GM12878 (cell line): ENCODE measurements at regions not wholly inside any gene's neighbourhood (a gene's known extent, or its start where the extent isn't known, plus 50 kb on each side); places are given as distances from the start of the nearest gene placed in this dataset.

Experiments used
- ATAC-seq: fragments of 200-7000 bp; cut with Tn5 transposase; 3 replicates; pipeline ENCODE4 v1.9.1; 2020; ENCODE audit warnings: mild to moderate bottlenecking, moderate library complexity
- BruUV-seq: library from RNA; stranded (reverse); fragments of 400-500 nt; replicated peaks from 2 replicates; lab custom pipeline; 2021; lab: Mats Ljungman, UMichigan
- CTCF ChIA-PET: fragments of 300-600 bp; sonication (Branson Sonifier 250); formaldehyde crosslinking; extraction: SDS; loops from one replicate; lab custom pipeline; 2021; ENCODE audit warnings: inconsistent platforms; lab: Yijun Ruan, JAX
- POLR2A ChIA-PET: fragments of 350-600 bp; formaldehyde crosslinking; extraction: SDS; loops from one replicate; lab custom pipeline; 2021; ENCODE audit warnings: inconsistent platforms; lab: Charles Lee
- RAD21 ChIA-PET: fragments of 300-600 bp; sonication (Branson Sonifier 250); formaldehyde crosslinking; loops from one replicate; lab custom pipeline; 2023; ENCODE audit warnings: antibody characterized with exemption; ENCODE audit not compliant: unreplicated experiment; lab: Charles Lee
- SMC1A ChIA-PET: fragments of 300-600 bp; sonication (Branson Sonifier 250); formaldehyde crosslinking; loops from one replicate; lab custom pipeline; 2023; ENCODE audit not compliant: unreplicated experiment, uncharacterized antibody; lab: Charles Lee
- DNase-seq: peaks from one replicate; pipeline ENCODE4 v3.0.0-alpha.2; 2011; ENCODE audit warnings: low read depth, low spot score
- FAIRE-seq: peaks from 3 replicates; lab custom pipeline; 2011; peaks lifted over from hg19 to GRCh38; lab: Jason Lieb, UNC
- H2AFZ ChIP-seq: 2 replicates; pipeline ENCODE4 v1.6.0; 2011; ENCODE audit warnings: low read depth, low read length, control low read depth; ENCODE audit not compliant: control insufficient read depth
- H3K27ac ChIP-seq: 2 replicates; pipeline ENCODE4 v1.5.1; 2011; ENCODE audit warnings: control low read depth; ENCODE audit not compliant: control insufficient read depth, insufficient read depth
- H3K27me3 ChIP-seq, 2 experiments: replicated peaks in 1 of 2; 2 replicates each; pipeline versions ENCODE4 v1.6.0 to v1.6.1; 2011; ENCODE audit warnings: low read length in 1 of 2; ENCODE audit not compliant: control insufficient read depth in 2 of 2, insufficient read depth in 2 of 2
- H3K36me3 ChIP-seq, 2 experiments: 2 replicates each; pipeline ENCODE4 v1.5.1; 2011; ENCODE audit warnings: low read length in 1 of 2; ENCODE audit not compliant: control insufficient read depth in 2 of 2, insufficient read depth in 2 of 2
- H3K4me1 ChIP-seq: 2 replicates; pipeline ENCODE4 v1.6.1; 2011; ENCODE audit warnings: mild to moderate bottlenecking, low read length, moderate library complexity, mixed read lengths; ENCODE audit not compliant: control insufficient read depth, insufficient read depth
- H3K4me2 ChIP-seq: 2 replicates; pipeline ENCODE4 v1.6.0; 2011; ENCODE audit warnings: control low read depth; ENCODE audit not compliant: control insufficient read depth, insufficient read depth
- H3K4me3 ChIP-seq: fragments of 200-600 bp; sonication (generic); 2 replicates; pipeline ENCODE4 v1.5.1; 2016
- H3K79me2 ChIP-seq: 2 replicates; pipeline ENCODE4 v1.6.0; 2011; ENCODE audit warnings: low read length; ENCODE audit not compliant: control insufficient read depth, insufficient read depth
- H3K9ac ChIP-seq: 2 replicates; pipeline ENCODE4 v1.8.0; 2011; ENCODE audit warnings: low read length, control low read depth, mixed read lengths; ENCODE audit not compliant: control insufficient read depth, insufficient read depth
- H3K9me3 ChIP-seq: replicated peaks from 3 replicates; pipeline ENCODE4 v1.5.1; 2011; ENCODE audit warnings: mild to moderate bottlenecking, low read length; ENCODE audit not compliant: control insufficient read depth, insufficient read depth
- H4K20me1 ChIP-seq: 2 replicates; pipeline ENCODE4 v1.6.0; 2011; ENCODE audit not compliant: control insufficient read depth, insufficient read depth
- CHD2 ChIP-seq: IDR thresholded peaks from 2 replicates; pipeline ENCODE4 v1.6.1; 2011; ENCODE audit warnings: low read depth, low read length, improper control_type of control experiment, borderline replicate concordance
- HDAC2 ChIP-seq: fragments of 200-600 bp; sonication (generic); IDR thresholded peaks from 2 replicates; pipeline ENCODE4 v1.6.1; 2017
- JUND ChIP-seq: IDR thresholded peaks from 2 replicates; pipeline ENCODE4 v1.6.1; 2012; ENCODE audit warnings: low read depth, mild to moderate bottlenecking, low read length, improper control_type of control experiment, moderate library complexity
- MTA3 ChIP-seq: IDR thresholded peaks from 2 replicates; pipeline ENCODE4 v1.6.1; 2012; ENCODE audit warnings: low read length, inconsistent platforms, borderline replicate concordance
- RCOR1 ChIP-seq: conservative IDR thresholded peaks from 2 replicates; pipeline ENCODE4 v1.6.1; 2012; ENCODE audit warnings: low read depth, low read length, improper control_type of control experiment
- TCF3 ChIP-seq: IDR thresholded peaks from 2 replicates; pipeline ENCODE4 v1.6.1; 2012; ENCODE audit warnings: low read depth, mild to moderate bottlenecking, low read length, borderline replicate concordance; ENCODE audit not compliant: insufficient read depth
- ZNF687 ChIP-seq: fragments of 450-650 bp; IDR thresholded peaks from 2 replicates; pipeline ENCODE4 v1.6.1; 2017; ENCODE audit warnings: mild to moderate bottlenecking, moderate library complexity
- WGBS: methylation state at CpG from one replicate; pipeline ENCODE4 v1.1.6; 2016; ENCODE audit warnings: low lambda C conversion rate; ENCODE audit not compliant: insufficient replicate concordance, insufficient coverage; ENCODE audit errors: missing lambda C conversion rate; 5-methylcytosine and 5-hydroxymethylcytosine counted together
- in situ Hi-C: fragments of 300-500 bp; cut with MboI; formaldehyde crosslinking; loops from 9 replicates; pipeline ENCODE4 v1.14.3; 2018; ENCODE audit warnings: mixed read lengths
- intact Hi-C: fragments of 100-400 bp; cut with micrococcal nuclease; formaldehyde crosslinking; loops from one replicate; pipeline ENCODE4 v1.14.2; 2022; ENCODE audit not compliant: unreplicated experiment
- TF ChIP-seq, protein P1 (sequence below): fragments of 450-650 bp; IDR thresholded peaks from 2 replicates; pipeline ENCODE4 v1.6.1; 2016; ENCODE audit warnings: mild to moderate bottlenecking, moderate library complexity, borderline replicate concordance

- TF ChIP-seq ZNF687 (no peak), RCOR1 (no peak)
- TF ChIP-seq, protein P1, sequence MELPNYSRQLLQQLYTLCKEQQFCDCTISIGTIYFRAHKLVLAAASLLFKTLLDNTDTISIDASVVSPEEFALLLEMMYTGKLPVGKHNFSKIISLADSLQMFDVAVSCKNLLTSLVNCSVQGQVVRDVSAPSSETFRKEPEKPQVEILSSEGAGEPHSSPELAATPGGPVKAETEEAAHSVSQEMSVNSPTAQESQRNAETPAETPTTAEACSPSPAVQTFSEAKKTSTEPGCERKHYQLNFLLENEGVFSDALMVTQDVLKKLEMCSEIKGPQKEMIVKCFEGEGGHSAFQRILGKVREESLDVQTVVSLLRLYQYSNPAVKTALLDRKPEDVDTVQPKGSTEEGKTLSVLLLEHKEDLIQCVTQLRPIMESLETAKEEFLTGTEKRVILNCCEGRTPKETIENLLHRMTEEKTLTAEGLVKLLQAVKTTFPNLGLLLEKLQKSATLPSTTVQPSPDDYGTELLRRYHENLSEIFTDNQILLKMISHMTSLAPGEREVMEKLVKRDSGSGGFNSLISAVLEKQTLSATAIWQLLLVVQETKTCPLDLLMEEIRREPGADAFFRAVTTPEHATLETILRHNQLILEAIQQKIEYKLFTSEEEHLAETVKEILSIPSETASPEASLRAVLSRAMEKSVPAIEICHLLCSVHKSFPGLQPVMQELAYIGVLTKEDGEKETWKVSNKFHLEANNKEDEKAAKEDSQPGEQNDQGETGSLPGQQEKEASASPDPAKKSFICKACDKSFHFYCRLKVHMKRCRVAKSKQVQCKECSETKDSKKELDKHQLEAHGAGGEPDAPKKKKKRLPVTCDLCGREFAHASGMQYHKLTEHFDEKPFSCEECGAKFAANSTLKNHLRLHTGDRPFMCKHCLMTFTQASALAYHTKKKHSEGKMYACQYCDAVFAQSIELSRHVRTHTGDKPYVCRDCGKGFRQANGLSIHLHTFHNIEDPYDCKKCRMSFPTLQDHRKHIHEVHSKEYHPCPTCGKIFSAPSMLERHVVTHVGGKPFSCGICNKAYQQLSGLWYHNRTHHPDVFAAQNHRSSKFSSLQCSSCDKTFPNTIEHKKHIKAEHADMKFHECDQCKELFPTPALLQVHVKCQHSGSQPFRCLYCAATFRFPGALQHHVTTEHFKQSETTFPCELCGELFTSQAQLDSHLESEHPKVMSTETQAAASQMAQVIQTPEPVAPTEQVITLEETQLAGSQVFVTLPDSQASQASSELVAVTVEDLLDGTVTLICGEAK: no peak
Observed at GRCh38 chr11:90449606-90450005, 226.8 kb upstream of the CHORDC1 start (continued).

DNA sequence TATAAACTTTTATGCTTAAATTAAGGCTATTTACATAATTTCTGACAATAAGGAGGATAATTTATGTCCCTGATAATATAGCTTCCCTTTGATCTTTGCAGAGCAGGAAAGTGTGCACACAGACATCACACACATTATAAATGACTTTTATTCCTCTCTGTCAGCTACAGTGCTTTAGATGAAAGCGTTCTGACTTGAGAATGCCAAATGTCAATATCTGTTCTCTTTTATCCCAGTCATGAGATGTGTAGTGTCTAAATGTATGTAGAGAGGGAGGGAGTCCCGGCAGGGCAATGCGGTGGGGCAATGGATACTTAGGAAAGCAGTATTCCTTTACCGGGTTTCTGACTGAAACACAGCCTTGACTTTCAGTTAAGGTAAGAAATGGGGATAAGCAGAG is 225.4 kb upstream of the CHORDC1 start:
- POLR2A ChIA-PET: interaction anchor here (0.6 kb wide), 1 partner anchor 18 kb away, joined by 3 read pairs; no protein-coding TSS in a partner anchor
- no peaks in the 10 kb centered on the region for H3K27me3 ChIP-seq
- in situ Hi-C loops (no loop called here), intact Hi-C loops (no loop called here)
- TF ChIP-seq CHD2 (no peak), MTA3 (no peak), TCF3 (no peak), HDAC2 (no peak), JUND (no peak)
- no peak overlapping the region for H3K27ac ChIP-seq
- H3K4me1 ChIP-seq: no peaks in the 10 kb centered on the region
- H3K36me3 ChIP-seq: no peaks in the 10 kb centered on the region
- no peak overlapping the region for H3K9ac ChIP-seq
- no peak for ATAC-seq
- CTCF ChIA-PET: no interaction called here
- 51% methylated on average over 4 of the region's 4 CpGs for WGBS
- FAIRE-seq: no peak
- SMC1A ChIA-PET: no interaction called here
- H2AFZ ChIP-seq: no peak overlapping the region
- H3K4me2 ChIP-seq: no peak overlapping the region
- no peaks in the 10 kb centered on the region for H3K9me3 ChIP-seq
- no peaks in the 10 kb centered on the region for H3K79me2 ChIP-seq
- H3K4me3 ChIP-seq: no peak overlapping the region
- no peak for DNase-seq
- RAD21 ChIA-PET: interaction anchor here (1.5 kb wide), 1 partner anchor 13 kb away, joined by 3 read pairs; no protein-coding TSS in a partner anchor
- no peaks in the 10 kb centered on the region for H4K20me1 ChIP-seq
- no TSS peak for BruUV-seq
